GM18873 (cell line): ENCODE measurements at regions not wholly inside any gene's neighbourhood (a gene's known extent, or its start where the extent isn't known, plus 50 kb on each side); places are given as distances from the start of the nearest gene placed in this dataset.
"Not testable (repeated sequence)": the region's sequence is repeated elsewhere in the genome, so short reads cannot be mapped to it uniquely, and the experiment has no call there.

Experiments
- ATAC-seq: cut with Tn5 transposase; IDR thresholded peaks from one replicate; pipeline ENCODE4 v1.9.1; 2021; ENCODE audit warnings: mild to moderate bottlenecking, moderate library complexity, moderate number of reproducible peaks; ENCODE audit not compliant: unreplicated experiment, low FRiP score

DNA sequence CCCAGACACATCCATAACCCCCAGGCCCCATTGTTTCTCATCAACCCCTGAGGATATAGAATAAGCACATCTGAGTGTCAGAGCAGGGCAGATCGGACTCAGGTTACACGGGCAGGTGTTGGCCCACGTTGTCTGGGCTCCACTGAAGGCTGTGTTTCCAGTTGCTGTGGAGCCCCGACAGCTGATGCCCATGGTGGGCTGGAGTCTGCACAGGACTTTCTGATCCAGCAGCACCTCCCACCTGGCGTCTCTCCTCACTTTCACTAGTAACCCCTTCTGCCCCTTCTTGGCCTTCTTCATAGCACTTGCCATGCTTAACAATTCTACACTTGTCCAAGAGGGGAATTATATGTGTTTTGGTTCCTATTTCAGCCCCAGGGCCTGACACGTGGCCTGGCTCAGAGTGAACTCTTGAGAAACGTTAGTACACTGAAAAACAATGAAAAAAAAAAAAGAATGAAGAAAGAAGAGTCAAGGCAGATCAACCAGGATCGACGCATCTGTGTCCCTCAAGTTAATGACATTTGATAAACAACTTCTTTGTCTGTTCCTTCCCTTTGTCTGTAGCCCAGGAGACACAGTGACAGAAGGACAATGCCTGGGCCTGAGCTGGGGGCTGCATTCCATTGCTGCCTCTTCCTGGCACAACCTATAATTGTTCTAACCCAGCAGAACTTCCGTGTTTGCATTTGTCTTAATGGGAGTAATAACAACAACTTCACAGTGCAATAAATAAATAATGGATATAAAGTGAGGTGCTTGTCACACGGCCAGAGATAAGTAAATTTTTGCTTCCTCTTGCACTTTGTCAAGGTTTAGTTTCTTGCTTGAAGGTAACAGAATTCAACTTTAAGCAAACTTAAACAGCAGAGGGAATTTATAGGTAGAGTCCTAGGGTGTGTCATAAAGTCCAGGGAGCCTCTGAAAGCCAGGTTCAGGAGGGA, 224.2 kb upstream of the SSTR4 start:
- ATAC-seq: no peak

- no peak for ATAC-seq
Measured at GRCh38 chr20:22814471-22815205, 220.5 kb upstream of the SSTR4 start.

DNA sequence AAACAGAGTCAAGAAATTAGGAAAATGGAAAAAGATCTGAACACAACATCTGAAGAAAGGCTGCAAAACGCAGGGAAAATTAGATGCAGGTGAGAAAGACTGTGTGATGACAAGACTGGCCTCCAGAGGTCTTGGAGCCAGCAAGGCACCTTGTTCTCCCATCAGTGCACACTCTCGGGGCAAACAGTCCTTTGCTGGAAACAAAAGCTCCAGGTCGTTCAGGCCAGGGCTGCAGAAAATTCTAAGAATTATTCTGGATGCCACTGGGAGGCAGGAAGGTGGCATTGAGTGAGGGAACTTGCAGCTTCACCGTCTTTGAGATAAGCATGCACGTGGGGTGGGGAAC, 219.9 kb upstream of the SSTR4 start:
- no peak for ATAC-seq

DNA sequence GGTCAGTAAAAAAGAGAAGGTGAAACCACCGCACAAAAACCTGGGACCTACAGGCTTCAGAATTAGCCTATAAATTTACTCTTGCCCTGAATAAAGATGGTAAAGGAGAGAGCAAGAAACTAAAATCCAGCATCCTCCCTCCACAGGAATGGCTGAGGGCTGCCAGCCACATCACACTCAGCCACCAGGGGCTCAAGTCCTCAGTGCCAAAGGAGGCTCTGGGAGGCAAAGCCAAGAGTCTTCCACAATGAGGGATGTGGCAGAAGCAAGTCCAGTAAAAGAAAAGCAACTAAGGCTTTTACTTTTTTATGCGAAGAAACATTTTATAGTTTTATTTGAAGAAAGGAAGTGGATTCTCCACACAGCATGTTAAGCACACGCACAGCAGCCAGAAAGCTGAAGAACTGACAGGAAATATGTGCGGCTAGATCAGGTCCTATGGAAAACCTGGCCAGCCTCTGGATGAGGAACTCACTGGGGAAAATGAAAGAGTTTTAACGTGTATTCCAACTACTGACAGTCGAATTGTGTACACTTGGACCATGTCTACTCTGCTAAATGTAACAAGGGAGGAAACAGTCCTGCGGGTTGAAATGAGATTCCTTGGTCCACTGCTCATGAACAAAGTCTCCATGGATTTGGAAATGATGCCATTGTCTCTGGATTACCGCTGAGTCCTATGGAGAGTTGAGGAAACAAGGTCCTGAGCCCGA, 219.4 kb upstream of the SSTR4 start:
- ATAC-seq: no peak

DNA sequence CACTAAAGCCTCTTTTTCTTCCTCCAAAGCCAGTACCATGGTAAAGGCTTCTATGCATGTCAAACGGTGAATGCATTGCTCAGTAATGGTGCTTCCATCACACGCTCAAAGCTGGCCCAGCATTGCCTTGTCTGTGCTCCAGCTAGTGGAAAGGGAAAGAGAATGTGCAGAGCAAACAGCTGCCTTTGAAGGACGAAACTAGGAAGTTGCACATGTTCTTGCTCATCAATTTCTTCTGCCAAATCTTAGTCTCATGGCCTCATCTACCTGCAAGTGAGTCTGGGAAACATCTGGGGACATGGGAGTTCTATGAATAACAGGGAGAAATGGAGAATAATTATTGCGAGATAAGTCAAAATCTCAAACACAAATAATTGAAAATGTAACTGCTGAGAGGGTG, 216.5 kb upstream of the SSTR4 start:
- ATAC-seq: no peak

DNA sequence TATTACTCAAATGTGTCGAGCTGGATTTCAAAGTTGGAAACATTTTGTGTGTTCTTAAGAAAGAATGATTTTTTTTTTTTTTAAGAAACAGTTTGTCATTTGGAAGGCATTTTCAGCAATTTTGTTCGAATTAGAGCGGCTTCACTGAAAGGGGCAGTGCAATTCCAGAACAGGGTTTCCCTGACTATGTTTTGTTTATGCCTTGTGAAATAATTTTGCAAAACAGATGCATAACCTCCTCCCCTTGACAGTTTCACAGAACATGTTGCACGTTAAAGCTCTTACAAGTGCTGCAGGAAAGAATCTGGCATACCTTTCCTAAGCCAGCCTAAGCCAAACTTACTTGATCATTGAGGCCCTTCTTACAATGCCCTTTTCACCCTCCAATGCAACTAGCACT, 216.0 kb upstream of the SSTR4 start:
- ATAC-seq: no peak

- no peak for ATAC-seq
Measured at GRCh38 chr20:22819784-22820183, 215.3 kb upstream of the SSTR4 start.

GRCh38 chr20:22821081-22821727, 213.9 kb upstream of the SSTR4 start:
- no peak for ATAC-seq

DNA sequence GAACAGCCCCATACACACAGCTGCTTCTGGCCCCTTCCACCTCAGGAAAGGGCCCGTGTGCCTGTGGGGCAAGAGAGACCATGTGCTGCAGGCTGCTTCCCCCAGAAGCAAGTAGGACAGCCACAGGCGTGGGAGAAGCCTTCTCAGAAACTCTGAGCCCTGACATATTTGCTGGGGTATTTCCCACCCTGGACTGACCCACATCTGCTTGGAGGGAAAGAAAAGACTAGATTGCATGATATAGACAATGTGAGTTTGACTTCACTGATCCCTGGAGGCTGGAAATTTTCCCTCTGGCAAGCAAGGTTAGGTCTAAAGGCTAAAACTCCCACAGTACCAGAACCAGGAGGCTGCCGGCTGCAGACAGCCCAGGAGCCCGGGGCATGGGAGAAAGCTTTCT, 213.3 kb upstream of the SSTR4 start:
- ATAC-seq: no peak

- ATAC-seq: no peak
Measured at GRCh38 chr20:22823119-22823518, 212.0 kb upstream of the SSTR4 start.

- no peak for ATAC-seq
Measured at GRCh38 chr20:22824077-22824476, 211.0 kb upstream of the SSTR4 start.

GRCh38 chr20:22825076-22825475, 210.0 kb upstream of the SSTR4 start:
- ATAC-seq: no peak

- ATAC-seq: no peak
Measured at GRCh38 chr20:22825546-22825945, 209.6 kb upstream of the SSTR4 start.

DNA sequence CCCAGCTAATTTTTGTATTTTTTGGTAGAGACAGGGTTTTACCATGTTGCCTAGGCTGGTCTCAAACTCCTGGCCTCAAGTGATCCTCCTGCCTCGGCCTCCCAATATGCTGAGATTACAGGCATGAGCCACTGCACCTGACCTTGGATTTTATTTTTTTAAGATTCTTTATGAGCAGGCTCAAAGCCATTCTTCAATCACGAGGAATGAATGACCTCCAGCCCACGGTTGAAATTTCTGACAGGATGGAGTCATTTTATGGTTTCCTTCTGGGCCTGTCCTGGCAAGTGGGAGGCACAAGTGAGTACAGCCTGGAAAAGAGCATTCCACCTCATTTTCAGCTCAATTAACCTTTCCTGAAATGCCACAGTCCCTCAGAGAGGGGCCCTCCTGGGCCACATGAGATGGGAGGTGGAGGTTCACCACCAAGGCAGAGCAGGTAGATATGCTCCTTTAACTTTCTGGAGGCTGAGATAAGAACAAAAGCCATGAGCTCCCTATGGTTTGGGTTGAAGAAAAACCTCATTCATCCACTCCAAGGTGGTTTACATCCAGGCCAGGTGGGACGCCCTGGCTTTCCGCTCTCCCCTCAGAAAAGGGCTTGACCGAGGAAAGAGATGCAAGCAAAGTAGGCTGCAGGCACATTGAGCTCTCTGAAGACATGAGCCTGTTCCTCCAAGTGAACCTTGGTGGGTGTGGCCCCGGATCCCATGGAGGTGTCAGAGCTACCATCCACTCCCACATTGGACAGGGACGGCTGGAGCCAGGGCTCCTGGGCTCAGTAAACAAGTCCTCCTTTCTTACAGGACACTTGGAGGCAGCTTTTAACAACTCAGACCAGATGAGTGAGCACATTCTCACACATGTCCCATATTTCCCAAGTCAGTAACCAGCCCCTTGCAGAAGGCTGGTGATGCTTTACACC, 208.5 kb upstream of the SSTR4 start:
- no peak for ATAC-seq

DNA sequence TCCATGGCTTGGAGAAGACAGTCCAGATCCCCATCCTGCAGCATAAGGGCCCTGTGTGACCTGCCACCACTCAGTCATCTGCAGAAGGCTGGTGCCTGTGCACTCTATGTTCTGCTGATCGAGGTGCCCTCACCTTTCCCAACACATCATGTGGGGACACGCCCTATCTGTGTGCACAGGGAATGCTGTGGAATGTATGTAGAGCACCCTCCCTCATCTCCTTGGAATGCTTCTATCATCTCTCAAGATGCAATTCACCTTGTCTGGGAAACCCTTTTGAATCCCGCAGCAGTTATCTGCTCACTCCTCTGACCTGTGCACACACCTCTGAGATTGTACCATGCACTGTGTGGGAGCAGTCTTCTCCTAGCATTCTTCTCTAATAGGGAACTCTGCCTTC, 207.2 kb upstream of the SSTR4 start:
- no peak for ATAC-seq

DNA sequence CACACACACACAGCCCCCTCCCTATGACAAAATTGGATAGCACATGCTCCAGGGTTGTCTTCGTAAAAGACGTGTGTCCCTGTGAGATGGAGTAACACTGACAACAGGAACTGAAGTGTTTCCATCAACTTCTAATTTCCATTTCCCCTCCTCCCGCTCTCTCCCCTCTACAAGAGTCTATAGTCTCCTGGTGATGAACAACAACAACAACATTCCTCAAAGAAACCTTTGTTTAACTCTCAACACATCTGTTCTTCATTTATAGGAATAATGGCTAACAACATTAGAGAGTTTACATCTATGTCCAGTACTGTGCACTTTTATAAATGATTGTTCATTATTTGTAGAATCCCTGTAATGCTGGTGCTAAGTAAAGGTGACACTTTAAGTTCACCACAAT, 205.8 kb upstream of the SSTR4 start:
- ATAC-seq: no peak

DNA sequence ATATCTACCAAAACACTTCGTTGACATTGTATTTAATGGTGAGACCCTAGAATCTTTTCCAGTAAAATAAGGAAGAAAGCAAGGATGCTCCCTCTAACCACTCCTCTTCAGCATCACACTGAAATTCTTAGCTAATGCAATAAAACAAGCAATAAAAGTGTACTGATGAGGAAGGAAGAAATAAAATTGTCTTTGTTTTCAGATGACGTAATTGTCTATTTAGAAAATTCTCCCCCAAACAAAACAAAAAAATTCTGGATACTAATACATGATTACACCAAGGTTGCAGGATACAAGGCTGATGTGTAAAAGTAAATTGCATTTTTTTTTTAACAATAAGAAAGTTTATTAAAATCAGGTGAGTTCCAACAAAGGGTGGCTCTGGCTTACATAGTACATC, 205.0 kb upstream of the SSTR4 start:
- ATAC-seq: no peak

- not testable (repeated sequence) for ATAC-seq
Measured at GRCh38 chr20:22830715-22831114, 204.4 kb upstream of the SSTR4 start.

- no peak for ATAC-seq
Measured at GRCh38 chr20:22833851-22834250, 201.3 kb upstream of the SSTR4 start.
